ENCODE measurements at regions not wholly inside any gene's neighbourhood (a gene's known extent, or its start where the extent isn't known, plus 50 kb on each side); places are given as distances from the start of the nearest gene placed in this dataset.

DNA sequence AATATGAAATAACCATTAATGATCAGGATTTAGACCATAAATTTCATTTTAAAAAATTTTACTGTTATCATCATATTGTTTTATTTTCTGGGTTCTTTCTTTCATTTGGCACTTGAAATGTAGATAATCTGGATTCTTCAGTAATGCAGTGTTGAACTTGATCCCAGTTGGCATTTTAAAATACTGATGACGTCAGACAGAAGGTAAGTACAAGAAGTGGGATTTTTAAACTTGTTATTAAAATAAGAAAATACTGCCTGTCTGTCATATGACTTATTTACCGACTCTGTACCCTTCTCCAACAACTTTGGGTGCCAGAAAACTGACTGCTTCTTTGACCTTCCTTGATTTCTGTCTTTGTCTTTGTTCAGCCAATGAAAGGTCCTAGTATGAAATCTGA lies 415.1 kb upstream of the NEGR1 start:
- Mint-ChIP-seq H3K4me1 (no peaks in the 10 kb centered on the region), H3K36me3 (no peaks in the 10 kb centered on the region), H3K4me3 (no peak overlapping the region), H3K27me3 (no peaks in the 10 kb centered on the region), H3K27ac (no peak overlapping the region), H3K9me3 (peaks cover 11% of the 10 kb centered on the region)

DNA sequence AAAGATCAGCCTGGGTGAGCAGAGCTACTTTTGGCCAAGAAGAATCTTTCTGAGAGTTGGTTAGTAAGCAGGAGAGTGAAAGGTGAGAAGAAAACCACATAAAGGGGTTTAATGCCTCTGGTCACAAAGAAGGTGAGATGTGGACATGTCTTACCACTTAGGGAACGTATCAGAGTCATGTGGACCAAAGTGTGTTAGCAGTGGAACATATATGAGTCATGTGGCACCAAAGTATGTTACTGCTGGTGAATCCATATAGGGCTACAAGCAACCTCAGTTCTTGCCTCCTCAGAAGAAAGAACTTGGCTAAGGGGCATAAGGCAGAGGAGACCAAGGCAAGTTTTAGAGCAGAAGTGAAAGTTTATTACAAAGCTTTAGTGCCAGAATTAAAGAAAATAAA lies 411.6 kb upstream of the NEGR1 start:
- Mint-ChIP-seq H3K4me3 (no peak overlapping the region), H3K9me3 (peaks cover 12% of the 10 kb centered on the region), H3K4me1 (no peaks in the 10 kb centered on the region), H3K27me3 (no peaks in the 10 kb centered on the region), H3K36me3 (no peaks in the 10 kb centered on the region), H3K27ac (no peak overlapping the region)

DNA sequence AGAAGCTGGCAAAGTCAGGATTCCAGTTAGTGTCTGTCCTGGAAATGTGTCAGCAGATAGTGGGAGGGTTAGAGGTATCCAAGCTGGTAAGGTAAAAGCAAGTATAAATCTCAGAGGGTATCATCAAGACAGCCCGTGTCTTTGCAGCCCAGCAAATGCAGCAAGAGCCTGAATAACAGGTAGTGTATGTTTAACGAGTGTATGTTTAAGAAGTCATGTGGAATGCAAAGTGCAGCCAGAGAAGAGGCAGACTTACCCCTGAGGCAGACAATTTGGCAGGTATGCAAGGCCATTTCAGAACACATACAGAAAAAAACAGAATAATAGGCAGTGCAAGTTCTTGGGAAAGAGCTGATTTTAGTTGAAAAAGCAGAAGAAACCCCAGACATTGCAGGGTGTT lies 411.0 kb upstream of the NEGR1 start:
- Mint-ChIP-seq H3K9me3 (peaks cover 15% of the 10 kb centered on the region), H3K36me3 (no peaks in the 10 kb centered on the region), H3K4me1 (no peaks in the 10 kb centered on the region), H3K4me3 (no peak overlapping the region), H3K27me3 (no peaks in the 10 kb centered on the region), H3K27ac (no peak overlapping the region)

DNA sequence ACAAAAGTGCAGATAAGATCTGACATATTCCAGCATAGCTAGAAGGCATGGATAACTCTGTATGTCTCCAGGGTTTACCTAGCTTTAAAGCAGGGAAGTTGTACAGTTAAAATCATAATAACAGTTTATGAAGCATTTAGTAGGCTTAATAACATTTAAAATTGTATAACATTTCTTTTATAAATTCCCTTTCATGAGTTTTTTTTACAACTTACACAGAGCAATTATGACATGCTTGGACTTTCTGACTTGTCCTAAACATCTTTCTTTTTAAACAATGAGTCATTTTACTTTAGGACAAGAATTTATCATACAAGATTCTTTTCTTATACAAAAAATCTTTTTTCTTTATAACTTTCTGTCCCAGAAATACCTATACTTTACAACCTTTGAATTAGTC lies 408.5 kb upstream of the NEGR1 start:
- H3K36me3 Mint-ChIP-seq, result no peaks in the 10 kb centered on the region
- no peaks in the 10 kb centered on the region for H3K27me3 Mint-ChIP-seq
- peaks cover 6% of the 10 kb centered on the region for H3K9me3 Mint-ChIP-seq
- H3K27ac Mint-ChIP-seq, result no peak overlapping the region
- H3K4me1 Mint-ChIP-seq, result no peaks in the 10 kb centered on the region
- no peak overlapping the region for H3K4me3 Mint-ChIP-seq

DNA sequence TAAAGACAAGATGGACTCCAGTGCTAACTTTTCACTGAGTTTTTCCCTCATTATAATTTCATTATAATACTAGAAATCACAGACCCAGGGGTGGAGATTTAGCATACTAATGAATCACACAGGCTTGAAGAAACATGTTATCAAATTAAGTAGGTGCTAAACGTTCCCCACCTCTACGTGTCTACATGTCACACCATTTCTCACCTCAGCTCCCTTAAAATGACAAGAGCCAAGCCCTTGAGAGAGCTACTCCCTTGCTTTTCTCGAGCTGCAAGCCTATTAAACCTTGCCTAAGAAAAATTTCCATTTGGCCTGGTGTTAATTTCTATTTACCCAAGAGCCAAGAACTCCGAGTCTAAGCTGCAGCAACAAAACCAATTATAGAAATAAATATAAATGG lies 396.3 kb upstream of the NEGR1 start:
- Mint-ChIP-seq H3K4me3 (no peak overlapping the region), H3K36me3 (no peaks in the 10 kb centered on the region), H3K27me3 (no peaks in the 10 kb centered on the region), H3K27ac (no peak overlapping the region), H3K9me3 (no peaks in the 10 kb centered on the region), H3K4me1 (no peaks in the 10 kb centered on the region)

DNA sequence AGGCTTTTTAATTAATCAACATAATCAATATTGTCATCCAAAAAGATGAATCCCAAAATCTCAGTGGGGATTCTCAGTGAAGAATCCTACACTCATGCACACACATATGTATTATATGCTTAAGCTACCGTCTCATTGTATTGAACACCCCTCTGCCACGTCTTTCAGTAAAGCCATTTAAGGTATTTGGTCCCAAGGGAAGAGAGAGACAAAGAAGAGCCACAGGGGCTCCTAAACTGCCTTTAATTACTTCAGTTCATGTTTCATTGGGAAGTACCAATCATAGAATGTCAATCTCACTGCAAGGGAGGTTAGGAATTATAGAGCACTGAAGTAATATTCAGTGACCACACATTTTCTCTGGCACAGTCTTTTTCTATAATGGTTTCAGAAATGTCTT lies 388.6 kb upstream of the NEGR1 start:
- Mint-ChIP-seq H3K9me3 (peaks cover 4% of the 10 kb centered on the region), H3K4me3 (no peak overlapping the region), H3K27ac (no peak overlapping the region), H3K4me1 (no peaks in the 10 kb centered on the region), H3K36me3 (no peaks in the 10 kb centered on the region), H3K27me3 (no peaks in the 10 kb centered on the region)

DNA sequence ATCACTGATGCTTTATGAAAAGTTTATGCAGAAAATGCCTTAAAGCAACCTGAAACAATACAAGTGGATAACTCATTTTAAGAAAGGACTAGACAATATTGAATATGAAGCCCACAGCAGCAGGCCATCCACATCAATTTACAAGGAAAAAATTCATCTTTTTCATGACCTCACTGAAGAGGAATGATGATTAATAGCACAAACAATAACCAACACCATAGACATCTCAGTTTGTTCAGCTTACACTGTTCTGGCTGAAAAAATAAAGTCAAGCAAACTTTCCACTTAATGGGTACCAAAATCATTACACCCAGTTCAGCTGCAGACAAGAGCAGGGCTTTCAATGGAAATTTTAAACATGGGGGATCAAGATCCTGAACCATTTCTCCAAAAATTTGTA lies 380.6 kb upstream of the NEGR1 start:
- H3K4me1 Mint-ChIP-seq, result no peaks in the 10 kb centered on the region
- H3K4me3 Mint-ChIP-seq, result no peak overlapping the region
- H3K27ac Mint-ChIP-seq, result no peak overlapping the region
- H3K36me3 Mint-ChIP-seq, result no peaks in the 10 kb centered on the region
- no peaks in the 10 kb centered on the region for H3K27me3 Mint-ChIP-seq
- peaks cover 5% of the 10 kb centered on the region for H3K9me3 Mint-ChIP-seq

DNA sequence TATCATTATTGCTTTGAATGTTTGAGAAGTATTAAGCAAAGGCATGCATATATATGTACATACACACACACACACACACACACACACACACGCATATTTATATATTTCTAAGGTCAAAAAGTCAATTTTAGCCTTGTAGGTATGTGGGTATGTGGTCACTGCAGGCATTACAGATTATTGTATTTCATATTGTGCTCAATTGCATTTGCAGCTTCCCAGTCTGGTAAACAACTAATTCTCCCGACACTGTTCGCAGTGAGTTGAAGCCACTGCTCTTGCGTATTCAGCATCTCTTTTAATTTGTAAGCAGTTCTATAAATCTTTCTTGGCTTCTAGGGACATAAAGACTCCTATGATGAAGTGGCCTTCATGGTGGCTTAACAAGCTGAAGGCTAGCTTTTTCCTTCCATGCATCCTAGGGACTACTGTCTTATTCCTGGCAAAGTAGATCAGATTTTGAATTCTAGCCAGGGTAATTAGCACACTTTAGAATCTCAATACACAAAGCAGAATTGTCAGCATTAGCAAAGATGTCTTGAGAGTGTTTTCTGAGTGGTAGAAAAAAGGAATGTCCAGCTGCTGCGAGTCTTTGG lies 368.6 kb upstream of the NEGR1 start:
- H3K27me3 Mint-ChIP-seq, result no peaks in the 10 kb centered on the region
- no peak overlapping the region for H3K4me3 Mint-ChIP-seq
- H3K4me1 Mint-ChIP-seq, result no peaks in the 10 kb centered on the region
- no peaks in the 10 kb centered on the region for H3K36me3 Mint-ChIP-seq
- H3K9me3 Mint-ChIP-seq, result no peaks in the 10 kb centered on the region
- no peak overlapping the region for H3K27ac Mint-ChIP-seq

DNA sequence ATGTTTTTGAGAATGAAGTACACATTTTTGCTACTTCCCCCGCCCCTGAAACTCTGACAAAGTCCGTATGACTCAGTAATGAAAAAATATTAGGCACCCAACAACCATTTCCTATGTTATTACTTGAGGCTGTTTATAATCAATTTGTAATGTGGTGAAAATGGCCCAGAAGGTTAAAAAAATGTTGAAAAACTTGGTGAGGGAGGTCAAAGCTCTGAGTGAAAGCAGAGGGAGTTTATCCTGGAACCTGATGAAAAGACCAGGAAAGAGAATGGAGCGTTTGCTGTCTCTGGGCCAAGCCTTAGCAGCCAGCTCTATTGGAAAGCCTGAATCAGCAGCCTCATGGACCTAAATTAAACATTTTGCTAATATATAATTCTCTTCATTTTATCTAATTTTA lies 367.7 kb upstream of the NEGR1 start:
- H3K4me1 Mint-ChIP-seq, result no peaks in the 10 kb centered on the region
- H3K9me3 Mint-ChIP-seq, result no peaks in the 10 kb centered on the region
- no peak overlapping the region for H3K4me3 Mint-ChIP-seq
- no peak overlapping the region for H3K27ac Mint-ChIP-seq
- H3K27me3 Mint-ChIP-seq, result no peaks in the 10 kb centered on the region
- no peaks in the 10 kb centered on the region for H3K36me3 Mint-ChIP-seq

DNA sequence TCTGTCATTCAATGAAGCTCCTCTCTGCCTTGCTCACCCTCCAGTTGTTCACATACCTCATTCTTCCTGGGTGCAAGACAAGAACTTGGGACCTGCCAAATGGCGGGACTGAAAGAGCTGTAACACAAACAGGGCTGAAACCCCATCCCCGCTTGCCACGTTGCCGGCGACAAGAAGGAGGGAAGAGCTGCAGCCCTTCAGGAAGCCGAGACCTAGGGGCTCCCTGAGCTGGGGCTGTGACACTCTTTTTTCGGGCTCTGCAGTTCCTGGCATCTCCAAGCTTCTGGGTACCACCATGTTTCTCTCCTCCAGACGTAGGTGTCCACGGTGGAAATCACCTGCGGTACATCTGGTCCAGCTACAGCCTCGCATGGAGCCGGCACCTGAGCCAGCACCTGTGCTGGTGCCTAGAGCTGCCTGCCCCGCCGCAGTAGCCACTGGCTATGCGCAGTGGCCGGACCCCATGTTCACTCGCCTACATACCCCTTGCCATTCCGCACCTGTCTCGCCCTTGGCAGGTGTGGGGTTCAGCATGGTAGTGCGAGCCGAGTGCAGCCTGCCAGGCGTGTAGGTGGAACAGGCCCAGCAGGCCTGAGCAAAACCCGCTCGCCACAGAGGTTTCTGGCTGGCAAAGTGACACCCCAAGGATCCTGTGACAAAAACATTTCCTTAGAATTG lies 367.0 kb upstream of the NEGR1 start:
- no peak overlapping the region for H3K4me3 Mint-ChIP-seq
- no peaks in the 10 kb centered on the region for H3K4me1 Mint-ChIP-seq
- H3K27ac Mint-ChIP-seq, result no peak overlapping the region
- no peaks in the 10 kb centered on the region for H3K36me3 Mint-ChIP-seq
- H3K27me3 Mint-ChIP-seq, result no peaks in the 10 kb centered on the region
- no peaks in the 10 kb centered on the region for H3K9me3 Mint-ChIP-seq

DNA sequence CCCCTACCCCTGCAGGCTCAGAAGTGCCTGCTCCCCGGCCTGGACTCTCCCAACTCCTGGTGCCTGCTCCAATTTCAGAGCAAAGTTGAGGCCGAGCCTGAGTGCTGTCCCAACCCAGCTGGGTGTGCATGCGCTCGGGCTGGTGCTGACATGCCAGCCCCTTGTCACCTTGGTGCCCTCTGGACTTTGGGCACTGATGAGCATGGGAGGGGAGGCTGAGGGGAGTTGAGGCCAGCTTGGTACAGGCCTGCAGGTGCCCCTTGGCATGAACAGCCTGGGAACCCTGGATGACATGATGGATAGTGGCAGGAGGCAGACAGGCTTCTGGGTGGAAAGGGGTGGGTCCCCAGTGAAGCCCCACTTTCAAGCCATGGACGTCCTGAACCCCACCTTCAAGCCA lies 366.1 kb upstream of the NEGR1 start:
- Mint-ChIP-seq H3K36me3 (no peaks in the 10 kb centered on the region), H3K4me3 (no peak overlapping the region), H3K27ac (no peak overlapping the region), H3K4me1 (no peaks in the 10 kb centered on the region), H3K27me3 (no peaks in the 10 kb centered on the region), H3K9me3 (no peaks in the 10 kb centered on the region)

DNA sequence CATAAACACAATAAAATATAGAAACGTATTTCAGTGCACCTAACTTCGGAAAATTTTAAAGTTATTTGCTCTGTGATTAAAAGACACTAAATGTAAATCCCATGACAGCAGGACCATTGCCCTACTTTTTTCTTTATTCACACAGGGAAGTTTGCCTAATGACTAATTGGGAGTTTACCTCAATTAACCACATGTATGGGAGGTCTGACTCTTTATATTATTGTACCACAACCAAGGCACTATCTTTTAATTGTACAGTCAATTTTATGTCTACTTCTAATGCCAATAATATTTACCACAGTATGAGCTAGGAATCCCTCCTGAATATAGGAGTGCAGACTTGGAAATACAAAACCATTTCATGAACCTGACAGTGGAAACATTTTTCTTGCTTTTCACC lies 360.8 kb upstream of the NEGR1 start:
- Mint-ChIP-seq H3K4me3 (no peak overlapping the region), H3K4me1 (no peaks in the 10 kb centered on the region), H3K9me3 (no peaks in the 10 kb centered on the region), H3K27ac (no peak overlapping the region), H3K36me3 (no peaks in the 10 kb centered on the region), H3K27me3 (no peaks in the 10 kb centered on the region)

DNA sequence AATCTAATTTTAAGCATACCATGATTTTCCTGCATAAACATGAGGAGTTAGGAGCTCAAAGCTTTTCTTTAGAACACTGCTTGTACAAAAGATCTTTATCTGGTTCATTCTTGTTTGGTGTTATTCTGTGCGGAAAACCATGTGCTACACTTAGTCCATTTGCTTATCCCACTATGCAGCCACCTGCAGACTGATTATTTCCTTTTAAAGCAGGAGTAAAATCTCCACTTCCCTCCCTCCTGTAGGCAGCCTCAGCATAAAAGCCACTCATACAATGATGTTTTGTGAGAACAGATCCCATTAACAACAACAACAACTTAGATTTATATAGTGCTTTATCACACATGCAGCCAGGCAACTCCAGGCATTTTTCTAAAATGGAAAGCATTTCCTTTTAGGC lies 355.3 kb upstream of the NEGR1 start:
- Mint-ChIP-seq H3K4me3 (no peak overlapping the region), H3K9me3 (peaks cover 4% of the 10 kb centered on the region), H3K4me1 (no peaks in the 10 kb centered on the region), H3K36me3 (no peaks in the 10 kb centered on the region), H3K27me3 (no peaks in the 10 kb centered on the region), H3K27ac (no peak overlapping the region)

DNA sequence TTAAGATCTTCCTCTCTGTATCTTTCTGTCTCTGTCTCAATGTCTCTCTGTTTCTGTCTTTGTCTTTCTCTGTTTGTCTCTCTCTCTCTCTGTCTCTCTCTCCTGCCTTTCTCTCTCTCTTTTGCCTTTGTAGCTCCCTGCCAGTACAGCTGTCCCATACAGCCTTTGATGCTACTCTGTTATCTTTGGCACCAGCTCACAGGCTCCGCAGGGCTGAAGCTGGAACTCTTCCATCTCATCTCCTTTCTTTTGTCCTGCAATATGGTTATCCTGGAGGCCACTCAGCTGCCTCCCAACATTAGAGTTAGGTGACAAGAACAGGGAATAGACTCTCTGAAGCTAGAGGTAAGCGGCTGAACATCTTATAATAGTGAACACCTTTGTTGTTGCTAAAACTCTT lies 354.3 kb upstream of the NEGR1 start:
- no peak overlapping the region for H3K4me3 Mint-ChIP-seq
- no peaks in the 10 kb centered on the region for H3K27me3 Mint-ChIP-seq
- peaks cover 4% of the 10 kb centered on the region for H3K9me3 Mint-ChIP-seq
- H3K4me1 Mint-ChIP-seq, result no peaks in the 10 kb centered on the region
- H3K27ac Mint-ChIP-seq, result no peak overlapping the region
- H3K36me3 Mint-ChIP-seq, result no peaks in the 10 kb centered on the region

DNA sequence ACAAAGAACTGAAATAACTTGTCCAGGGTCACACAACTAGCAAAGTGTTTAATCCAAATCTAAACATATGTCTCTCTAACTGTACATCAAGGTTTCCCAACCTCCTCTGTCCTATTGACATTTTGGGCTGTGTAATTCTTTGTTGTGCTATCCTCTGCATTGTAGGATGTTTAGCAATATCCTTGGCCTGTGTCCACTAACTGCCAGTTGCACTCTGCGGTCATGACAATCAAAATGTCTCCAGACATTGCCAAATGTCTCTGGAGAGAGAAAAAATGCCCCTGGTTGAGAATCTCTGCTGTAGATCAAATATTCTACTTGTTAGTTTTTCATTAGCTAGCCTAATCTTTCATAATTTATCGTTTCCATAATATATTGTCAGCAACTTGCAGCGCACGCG lies 353.4 kb upstream of the NEGR1 start:
- H3K9me3 Mint-ChIP-seq, result peaks cover 4% of the 10 kb centered on the region
- no peaks in the 10 kb centered on the region for H3K27me3 Mint-ChIP-seq
- no peaks in the 10 kb centered on the region for H3K4me1 Mint-ChIP-seq
- H3K4me3 Mint-ChIP-seq, result no peak overlapping the region
- no peaks in the 10 kb centered on the region for H3K36me3 Mint-ChIP-seq
- no peak overlapping the region for H3K27ac Mint-ChIP-seq

DNA sequence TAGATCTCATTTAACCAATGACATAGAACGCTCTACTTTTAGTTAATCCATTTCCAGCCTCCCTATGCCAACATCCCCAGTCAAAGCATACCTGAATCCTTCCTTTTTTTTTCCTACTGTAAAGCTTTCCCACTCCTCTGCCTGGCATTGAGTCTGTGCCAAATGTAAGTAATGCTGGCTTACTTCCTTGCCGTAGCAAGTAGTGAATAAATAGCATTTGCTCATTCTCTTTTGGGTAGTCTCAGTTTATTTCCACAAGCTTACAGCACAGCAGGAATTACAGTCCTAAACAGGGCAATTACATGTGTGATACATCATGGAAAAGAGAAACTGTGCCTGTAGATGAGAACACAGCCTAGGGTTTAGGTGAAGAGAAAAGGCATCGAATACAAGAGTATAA lies 352.6 kb upstream of the NEGR1 start:
- Mint-ChIP-seq H3K36me3 (no peaks in the 10 kb centered on the region), H3K27ac (no peak overlapping the region), H3K4me1 (no peaks in the 10 kb centered on the region), H3K9me3 (peaks cover 4% of the 10 kb centered on the region), H3K4me3 (no peak overlapping the region), H3K27me3 (no peaks in the 10 kb centered on the region)

DNA sequence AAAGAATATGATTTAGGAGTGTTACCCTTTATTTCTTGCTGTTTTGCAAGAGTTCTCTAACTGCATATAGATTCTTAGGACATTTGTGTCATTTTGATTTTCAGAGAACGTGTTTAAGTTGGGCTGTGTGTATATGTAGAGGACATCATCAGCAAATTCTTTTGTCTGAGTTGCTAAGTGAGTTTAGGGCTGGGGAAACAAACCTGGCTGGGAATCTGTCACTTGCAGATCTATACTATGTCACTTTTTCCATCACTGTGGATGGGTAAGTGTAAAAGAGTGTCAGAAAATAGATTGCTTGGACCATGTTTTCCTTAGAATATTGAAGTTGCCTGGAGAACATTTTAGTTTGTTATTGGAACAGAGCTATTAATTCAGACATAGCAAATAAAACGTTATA lies 349.1 kb upstream of the NEGR1 start:
- Mint-ChIP-seq H3K9me3 (peaks cover 4% of the 10 kb centered on the region), H3K4me1 (no peaks in the 10 kb centered on the region), H3K27ac (no peak overlapping the region)

More for the DNA sequence above, 349.1 kb upstream of the NEGR1 start:
- H3K27me3 Mint-ChIP-seq, result no peaks in the 10 kb centered on the region
- no peak overlapping the region for H3K4me3 Mint-ChIP-seq
- H3K36me3 Mint-ChIP-seq, result no peaks in the 10 kb centered on the region
